Activated T-helper 1 cell treated with anti-CD3 and anti-CD28 coated beads, Interleukin-12 subunit alpha, Interleukin-12 subunit beta, Interleukin-2, Interleukin-4 antibody, amounts not matched to agents 30 ng/mL and 10 ng/mL and 1 ng/mL, durations not matched to agents 14 hours and 24 hours and 36 hours (primary cell): ENCODE measurements at regions not wholly inside any gene's neighbourhood (a gene's known extent, or its start where the extent isn't known, plus 50 kb on each side); places are given as distances from the start of the nearest gene placed in this dataset.

Experiments used
- DNase-seq: peaks from one replicate; pipeline ENCODE4 v3.0.0; 2021; ENCODE audit warnings: low spot score
- H3K27ac Mint-ChIP-seq: one replicate; pipeline ENCODE4 v1.8.0; 2021; ENCODE audit warnings: mild to moderate bottlenecking, mixed read lengths
- H3K27me3 Mint-ChIP-seq: one replicate; pipeline ENCODE4 v1.8.0; 2022; ENCODE audit warnings: mild to moderate bottlenecking, moderate library complexity, mixed read lengths; ENCODE audit not compliant: insufficient read depth
- H3K36me3 Mint-ChIP-seq: one replicate; pipeline ENCODE4 v1.8.0; 2021; ENCODE audit warnings: low read depth, mixed read lengths
- H3K4me1 Mint-ChIP-seq: one replicate; pipeline ENCODE4 v1.8.0; 2021; ENCODE audit warnings: low read depth, mixed read lengths
- H3K4me3 Mint-ChIP-seq: one replicate; pipeline ENCODE4 v1.8.0; 2021; ENCODE audit warnings: mild to moderate bottlenecking, moderate library complexity, mixed read lengths
- H3K9me3 Mint-ChIP-seq: one replicate; pipeline ENCODE4 v1.8.0; 2021; ENCODE audit warnings: mixed read lengths
- intact Hi-C: fragments of 100-400 bp; cut with micrococcal nuclease; formaldehyde crosslinking; loops from one replicate; pipeline ENCODE4 v1.15.1; 2024

DNA sequence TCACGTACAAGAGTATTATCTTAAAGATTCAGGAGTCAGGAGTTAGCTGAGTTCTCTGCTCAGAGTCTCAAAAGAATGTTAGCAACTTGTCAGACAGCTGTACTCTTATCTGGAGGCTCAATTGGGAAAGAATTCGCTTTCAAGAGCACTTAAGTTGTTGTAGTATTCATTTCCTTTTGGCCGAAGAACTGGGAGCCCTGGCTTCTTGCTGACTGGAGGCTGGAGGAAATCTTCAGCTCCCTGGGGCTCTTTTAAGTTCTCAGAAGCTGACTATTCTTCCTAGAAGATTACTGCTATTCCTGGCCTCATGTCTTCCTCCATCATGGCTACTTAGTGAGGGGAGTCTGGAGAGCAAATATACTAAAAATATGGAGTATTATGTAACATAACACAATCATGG lies 587.2 kb downstream of the EPHA5 start:
- Mint-ChIP-seq H3K4me3 (no peak overlapping the region), H3K4me1 (no peaks in the 10 kb centered on the region), H3K9me3 (no peaks in the 10 kb centered on the region), H3K27ac (no peak overlapping the region), H3K27me3 (no peaks in the 10 kb centered on the region), H3K36me3 (no peaks in the 10 kb centered on the region)
- DNase-seq, result no peak
- intact Hi-C loops, result no loop called here

DNA sequence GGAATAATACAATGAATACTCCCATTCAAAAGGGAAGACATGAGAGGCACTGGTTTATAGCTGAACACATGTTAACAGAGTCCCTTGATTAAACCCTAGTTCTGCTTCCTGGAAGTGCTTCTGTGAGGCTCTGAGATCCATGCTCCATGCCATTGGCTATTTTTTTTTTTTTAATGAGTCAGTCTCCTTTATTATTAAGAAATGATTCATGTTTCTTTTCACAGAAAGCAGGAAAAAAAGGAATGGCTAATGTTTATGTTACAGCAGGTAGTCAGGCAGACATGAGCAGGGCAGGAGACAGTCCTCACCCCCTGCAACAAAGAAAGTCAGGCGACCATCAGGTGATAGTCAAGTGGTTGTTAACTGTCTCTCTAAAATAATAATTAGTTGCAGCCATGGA lies 598.7 kb downstream of the EPHA5 start:
- Mint-ChIP-seq H3K27ac (no peak overlapping the region), H3K27me3 (no peaks in the 10 kb centered on the region), H3K36me3 (no peaks in the 10 kb centered on the region), H3K4me3 (no peak overlapping the region), H3K4me1 (no peaks in the 10 kb centered on the region), H3K9me3 (no peaks in the 10 kb centered on the region)
- no peak for DNase-seq
- intact Hi-C loops, result no loop called here

DNA sequence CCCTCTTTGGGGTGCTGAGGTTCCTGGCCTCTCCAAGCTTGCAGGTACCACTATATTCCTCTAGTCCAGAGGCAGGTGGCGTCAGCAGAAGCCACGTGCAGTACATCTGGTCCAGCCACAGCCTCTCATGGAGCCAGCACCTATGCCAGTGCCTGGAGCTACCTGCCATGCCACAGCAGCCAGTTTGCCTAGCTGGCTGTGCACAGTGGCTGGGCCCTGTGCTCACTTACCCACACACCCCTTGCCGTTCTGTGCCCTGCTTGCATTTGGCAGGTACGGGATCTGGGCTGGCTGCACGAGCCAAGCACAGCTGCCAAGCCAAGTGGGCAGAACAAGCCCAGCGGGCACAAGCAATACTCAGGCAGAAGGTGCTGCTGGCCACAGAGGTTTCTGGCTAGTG lies 601.1 kb downstream of the EPHA5 start:
- no peaks in the 10 kb centered on the region for H3K9me3 Mint-ChIP-seq
- no peaks in the 10 kb centered on the region for H3K27me3 Mint-ChIP-seq
- no peak overlapping the region for H3K27ac Mint-ChIP-seq
- no peak overlapping the region for H3K4me3 Mint-ChIP-seq
- intact Hi-C loops, result no loop called here
- no peaks in the 10 kb centered on the region for H3K36me3 Mint-ChIP-seq
- no peak for DNase-seq
- H3K4me1 Mint-ChIP-seq, result no peaks in the 10 kb centered on the region

DNA sequence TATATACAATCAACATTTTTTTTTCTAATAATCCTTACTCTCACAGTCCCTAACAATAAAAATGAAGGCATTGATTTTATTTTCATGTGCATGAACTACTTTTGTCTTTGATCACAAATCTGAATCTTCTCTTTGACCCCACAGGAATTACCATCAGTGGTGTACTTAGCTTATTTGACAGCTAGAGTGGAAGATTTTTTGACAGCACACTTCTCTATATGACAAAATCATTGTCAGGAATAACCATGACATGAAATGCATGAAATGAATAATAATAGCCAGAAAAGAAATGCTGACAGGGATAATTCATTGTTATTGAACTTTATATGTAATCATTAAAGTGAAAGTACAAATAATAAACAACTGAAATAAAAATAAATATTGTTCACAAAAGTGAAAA lies 604.2 kb downstream of the EPHA5 start:
- intact Hi-C loops, result no loop called here
- Mint-ChIP-seq H3K27me3 (no peaks in the 10 kb centered on the region), H3K4me3 (no peak overlapping the region), H3K36me3 (no peaks in the 10 kb centered on the region), H3K27ac (no peak overlapping the region), H3K9me3 (peaks cover 5% of the 10 kb centered on the region), H3K4me1 (no peaks in the 10 kb centered on the region)
- DNase-seq, result no peak

DNA sequence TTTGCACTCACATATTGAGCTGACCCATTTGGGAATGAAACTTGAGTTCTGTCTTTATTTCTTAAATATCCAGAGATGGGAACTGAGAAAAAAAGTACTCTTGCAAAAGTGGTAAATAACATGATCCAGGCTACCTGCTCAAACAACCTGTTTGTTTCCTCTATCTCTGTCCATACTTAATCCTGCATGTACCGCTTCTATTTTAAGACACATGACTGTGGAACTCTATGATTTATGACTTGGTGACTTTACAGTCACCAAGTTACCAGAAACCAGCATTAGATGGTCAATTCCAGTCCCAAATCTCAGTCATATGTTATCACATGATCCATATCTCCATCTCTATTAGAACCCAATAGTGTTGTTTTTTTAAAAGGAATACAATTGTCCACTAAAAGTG lies 606.7 kb downstream of the EPHA5 start:
- Mint-ChIP-seq H3K4me1 (no peaks in the 10 kb centered on the region), H3K4me3 (no peak overlapping the region), H3K9me3 (peaks cover 5% of the 10 kb centered on the region), H3K36me3 (no peaks in the 10 kb centered on the region), H3K27me3 (no peaks in the 10 kb centered on the region), H3K27ac (no peak overlapping the region)
- DNase-seq, result no peak
- intact Hi-C loops, result no loop called here

DNA sequence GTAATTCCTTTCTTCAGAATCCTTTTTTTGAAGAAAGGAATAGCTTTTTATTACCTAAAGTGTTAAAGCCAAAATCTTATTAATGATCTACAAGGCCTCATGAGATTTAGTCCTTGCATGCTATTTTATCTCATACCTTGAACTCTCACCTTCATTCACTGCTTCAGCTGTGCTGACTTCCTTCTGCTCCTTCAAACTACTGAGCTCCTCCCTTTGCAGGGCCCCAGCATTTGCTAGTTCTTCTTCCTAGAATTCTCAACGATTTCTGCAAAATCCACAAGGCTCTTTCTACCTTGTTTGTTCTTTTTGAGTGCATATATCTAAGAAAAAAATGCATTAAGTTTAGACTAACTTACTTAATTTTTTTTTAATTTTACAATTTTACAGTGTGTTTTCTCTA lies 619.5 kb downstream of the EPHA5 start:
- H3K4me3 Mint-ChIP-seq, result no peak overlapping the region
- DNase-seq, result no peak
- H3K9me3 Mint-ChIP-seq, result no peaks in the 10 kb centered on the region
- intact Hi-C loops, result no loop called here
- H3K4me1 Mint-ChIP-seq, result no peaks in the 10 kb centered on the region
- H3K27ac Mint-ChIP-seq, result no peak overlapping the region
- no peaks in the 10 kb centered on the region for H3K36me3 Mint-ChIP-seq
- no peaks in the 10 kb centered on the region for H3K27me3 Mint-ChIP-seq

DNA sequence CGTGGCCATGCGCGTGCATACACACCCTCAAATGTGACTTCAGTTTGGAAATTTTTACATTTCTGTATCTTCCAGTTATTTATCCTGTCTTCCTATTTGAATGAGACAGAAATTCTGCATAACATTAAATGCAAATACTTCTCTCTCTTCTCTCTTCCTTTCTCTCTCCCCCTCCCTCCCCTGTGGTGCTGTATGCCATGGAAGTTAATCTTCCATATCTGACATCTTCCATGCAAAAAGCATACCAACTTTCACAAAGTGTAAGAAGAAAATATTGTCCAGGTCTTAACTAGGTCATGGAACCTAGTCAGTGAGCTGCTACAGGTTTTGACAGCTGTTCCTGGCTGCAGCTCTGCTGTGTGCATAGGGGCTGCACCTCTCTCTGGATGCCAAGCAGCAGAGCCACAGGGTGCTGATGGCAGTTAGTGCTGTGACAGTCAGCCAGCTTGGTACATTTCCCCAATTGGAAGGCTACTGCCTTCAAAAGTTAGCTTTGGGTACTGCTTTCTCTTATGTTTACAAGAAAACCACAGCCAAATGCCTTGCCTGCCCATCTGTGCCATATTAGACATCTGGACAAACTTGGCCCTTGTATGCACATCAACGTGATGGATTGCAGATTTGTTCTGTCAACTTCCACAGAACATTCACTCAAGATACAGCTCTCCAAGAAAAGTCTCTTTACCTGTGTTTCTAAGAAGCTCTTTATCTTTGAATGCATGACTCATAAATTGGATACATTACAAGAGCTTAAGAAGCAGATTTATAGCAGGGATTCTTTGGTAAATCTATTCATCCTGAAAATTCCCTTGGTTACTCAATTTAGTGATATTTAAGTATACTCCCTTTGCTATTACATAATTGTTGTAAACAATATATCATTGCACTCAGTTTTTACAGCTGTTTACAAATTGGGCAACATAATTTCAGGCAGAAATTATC lies 623.8 kb downstream of the EPHA5 start:
- Mint-ChIP-seq H3K9me3 (no peaks in the 10 kb centered on the region), H3K27me3 (no peaks in the 10 kb centered on the region), H3K4me3 (no peak overlapping the region), H3K27ac (no peak overlapping the region), H3K36me3 (no peaks in the 10 kb centered on the region), H3K4me1 (no peaks in the 10 kb centered on the region)
- no peak for DNase-seq
- intact Hi-C loops, result no loop called here

DNA sequence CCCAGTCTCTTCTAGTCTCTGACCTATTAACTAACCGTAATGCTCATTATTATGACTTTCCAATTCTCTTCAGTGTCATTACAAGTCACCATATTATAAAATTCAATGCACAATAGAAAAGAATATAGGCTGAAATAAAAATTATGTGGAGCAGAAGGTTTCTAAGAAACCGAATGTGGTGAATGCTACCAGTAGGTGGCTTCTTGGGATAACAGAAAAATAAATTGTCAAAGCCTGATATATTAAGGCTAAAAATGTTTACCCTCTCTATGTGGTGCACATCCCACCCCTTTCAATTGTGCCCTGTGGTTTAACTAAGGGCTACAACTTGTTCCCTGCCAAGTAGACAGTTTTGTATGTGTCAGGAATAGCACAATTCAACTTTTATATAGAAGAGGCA lies 624.6 kb upstream of the TECRL start:
- Mint-ChIP-seq H3K4me1 (no peaks in the 10 kb centered on the region), H3K4me3 (no peak overlapping the region), H3K36me3 (no peaks in the 10 kb centered on the region), H3K27me3 (no peaks in the 10 kb centered on the region), H3K9me3 (no peaks in the 10 kb centered on the region), H3K27ac (no peak overlapping the region)
- intact Hi-C loops, result no loop called here
- no peak for DNase-seq

DNA sequence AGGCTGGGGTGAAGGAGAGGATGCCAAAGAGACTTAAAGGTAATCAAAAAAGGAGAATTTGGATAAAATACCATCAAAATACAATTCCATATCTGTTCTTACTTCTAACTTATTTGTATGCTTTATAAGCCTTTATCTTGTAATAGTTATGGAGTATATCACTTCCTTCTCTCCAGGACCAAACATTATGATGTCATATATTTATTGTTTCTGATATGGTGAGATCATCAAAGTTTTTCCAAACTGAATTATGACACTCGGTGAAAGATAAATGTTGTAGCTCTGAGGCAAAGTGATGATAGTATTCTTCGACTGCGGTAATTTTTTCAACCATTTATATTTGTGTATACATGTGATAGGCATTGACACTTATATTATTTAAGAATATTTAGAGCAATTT lies 619.3 kb upstream of the TECRL start:
- H3K27ac Mint-ChIP-seq, result no peak overlapping the region
- no peaks in the 10 kb centered on the region for H3K4me1 Mint-ChIP-seq
- peaks cover 4% of the 10 kb centered on the region for H3K9me3 Mint-ChIP-seq
- no peaks in the 10 kb centered on the region for H3K27me3 Mint-ChIP-seq
- DNase-seq, result no peak
- intact Hi-C loops, result no loop called here
- H3K4me3 Mint-ChIP-seq, result no peak overlapping the region
- H3K36me3 Mint-ChIP-seq, result no peaks in the 10 kb centered on the region

DNA sequence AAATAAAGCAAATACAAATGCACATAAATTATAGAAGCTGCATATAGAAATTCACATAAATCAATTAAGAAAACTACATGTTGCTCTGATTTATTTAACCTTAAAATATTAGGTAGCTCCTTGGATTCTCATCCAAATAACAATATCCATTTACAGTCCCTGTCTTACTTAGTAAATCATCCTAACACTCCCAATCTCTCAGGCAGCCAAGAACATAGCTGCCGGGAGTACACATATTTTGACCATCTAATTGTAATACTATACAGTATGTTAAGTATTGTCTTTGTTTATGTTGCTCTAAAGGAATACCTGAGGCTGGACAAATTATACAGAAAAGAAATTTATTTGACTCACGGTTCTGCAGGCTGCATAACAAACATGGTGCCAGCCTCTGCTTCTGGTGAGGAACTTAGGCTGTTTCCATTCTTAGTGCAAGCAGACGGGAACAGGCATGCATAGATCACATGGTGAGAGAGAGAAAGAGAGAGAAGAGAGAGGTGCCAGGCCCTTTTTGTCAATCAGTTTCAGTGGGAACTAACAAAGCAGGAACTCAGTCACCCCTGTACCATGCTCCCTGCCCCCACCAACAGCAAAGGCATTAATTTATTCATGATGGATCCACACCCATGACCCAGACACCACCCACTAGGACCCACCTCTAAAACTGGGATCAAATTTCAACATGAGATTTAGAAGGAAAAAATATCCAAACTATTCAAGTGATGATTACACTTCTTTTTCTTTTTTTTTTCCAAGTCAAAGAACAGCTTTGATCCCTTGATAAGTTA lies 614.8 kb upstream of the TECRL start:
- no peak overlapping the region for H3K27ac Mint-ChIP-seq
- H3K36me3 Mint-ChIP-seq, result no peaks in the 10 kb centered on the region
- H3K27me3 Mint-ChIP-seq, result no peaks in the 10 kb centered on the region
- no peak for DNase-seq
- no peaks in the 10 kb centered on the region for H3K4me1 Mint-ChIP-seq
- intact Hi-C loops, result no loop called here
- no peak overlapping the region for H3K4me3 Mint-ChIP-seq
- H3K9me3 Mint-ChIP-seq, result peaks cover 4% of the 10 kb centered on the region

DNA sequence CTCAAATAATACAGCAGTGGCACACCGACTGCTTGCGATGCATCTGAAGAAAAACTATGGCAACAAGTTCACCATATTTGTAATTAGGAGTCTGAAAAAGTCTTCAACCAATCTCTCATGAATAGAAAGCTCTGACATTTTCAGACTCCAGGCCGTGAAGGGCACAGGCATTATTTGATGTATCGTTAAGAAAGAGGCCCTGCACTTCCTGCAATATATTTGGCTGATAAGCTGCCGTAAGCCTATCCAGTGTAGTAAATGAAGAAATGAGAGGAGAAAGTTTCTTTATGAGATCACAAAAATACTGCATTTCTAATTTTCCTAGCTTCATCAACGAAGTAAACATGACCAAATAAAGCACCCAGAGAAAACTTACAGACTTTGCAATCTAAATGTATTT lies 613.8 kb upstream of the TECRL start:
- peaks cover 4% of the 10 kb centered on the region for H3K9me3 Mint-ChIP-seq
- intact Hi-C loops, result no loop called here
- H3K27ac Mint-ChIP-seq, result no peak overlapping the region
- no peak for DNase-seq
- H3K4me3 Mint-ChIP-seq, result no peak overlapping the region
- no peaks in the 10 kb centered on the region for H3K27me3 Mint-ChIP-seq
- no peaks in the 10 kb centered on the region for H3K4me1 Mint-ChIP-seq
- no peaks in the 10 kb centered on the region for H3K36me3 Mint-ChIP-seq

DNA sequence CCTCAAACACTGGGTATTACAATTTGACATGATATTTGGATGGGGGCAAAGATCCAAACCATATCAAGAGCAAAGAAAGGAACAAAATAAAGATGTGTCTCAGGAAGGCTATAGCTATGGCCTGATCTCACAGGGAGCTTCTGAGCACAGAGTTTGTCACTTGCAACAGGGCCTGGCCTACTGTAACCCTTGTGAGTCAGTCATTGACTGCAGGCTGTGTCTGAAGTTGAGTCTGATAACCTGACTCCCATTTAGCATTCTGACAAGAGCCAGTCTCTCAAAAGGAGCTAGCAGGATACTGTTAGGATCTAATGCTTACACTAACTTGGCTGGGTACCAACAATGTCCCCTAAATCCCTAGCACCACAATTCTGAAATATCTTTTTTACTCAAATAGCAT lies 612.5 kb upstream of the TECRL start:
- Mint-ChIP-seq H3K4me1 (no peaks in the 10 kb centered on the region), H3K27ac (no peak overlapping the region), H3K36me3 (no peaks in the 10 kb centered on the region), H3K9me3 (peaks cover 4% of the 10 kb centered on the region), H3K27me3 (no peaks in the 10 kb centered on the region), H3K4me3 (no peak overlapping the region)
- intact Hi-C loops, result no loop called here
- DNase-seq, result no peak

DNA sequence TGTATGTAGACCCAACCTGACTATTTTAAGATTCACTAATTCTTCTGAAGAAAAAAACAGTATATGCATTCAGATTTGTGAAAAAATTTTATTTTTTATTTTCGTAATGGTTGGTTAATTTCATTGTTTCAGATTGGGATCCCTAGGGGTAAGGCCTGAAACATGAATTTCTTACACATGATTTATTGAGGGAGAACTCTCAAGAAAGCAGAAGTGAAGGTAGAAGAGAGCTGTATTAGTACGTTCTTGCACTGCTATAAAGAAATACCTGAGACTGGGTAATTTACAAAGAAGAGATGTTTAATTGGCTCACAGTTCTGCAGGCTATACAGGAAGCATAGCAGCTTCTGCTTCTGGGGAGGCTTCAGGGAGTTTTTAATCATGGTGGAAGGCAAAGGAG lies 611.9 kb upstream of the TECRL start:
- peaks cover 4% of the 10 kb centered on the region for H3K9me3 Mint-ChIP-seq
- H3K27ac Mint-ChIP-seq, result no peak overlapping the region
- no peaks in the 10 kb centered on the region for H3K4me1 Mint-ChIP-seq
- no peaks in the 10 kb centered on the region for H3K27me3 Mint-ChIP-seq
- intact Hi-C loops, result no loop called here
- H3K36me3 Mint-ChIP-seq, result no peaks in the 10 kb centered on the region
- no peak for DNase-seq
- no peak overlapping the region for H3K4me3 Mint-ChIP-seq
